Neural cell (in vitro differentiated cells): ENCODE measurements at regions not wholly inside any gene's neighbourhood (a gene's known extent, or its start where the extent isn't known, plus 50 kb on each side); places are given as distances from the start of the nearest gene placed in this dataset.

Source experiments
- H2AFZ ChIP-seq: fragments of 200-600, 300-800 bp; sonication (generic), shearing (Covaris generic); 2 replicates; pipeline ENCODE4 v1.6.0; 2014; ENCODE audit warnings: low read depth, mild to moderate bottlenecking, antibody characterized with exemption, low read length, moderate library complexity
- H3F3A ChIP-seq: fragments of 200-600 bp; shearing (Covaris generic); 2 replicates; pipeline ENCODE4 v1.6.1; 2016; ENCODE audit warnings: mild to moderate bottlenecking, moderate library complexity, mixed read lengths, antibody characterized with exemption, low read length; ENCODE audit not compliant: insufficient read depth, poor library complexity, severe bottlenecking
- H3K27ac ChIP-seq: fragments of 200-600, 300-800 bp; sonication (generic), shearing (Covaris generic); 2 replicates; pipeline ENCODE4 v1.5.1; 2014; ENCODE audit warnings: mild to moderate bottlenecking, low read length, moderate library complexity
- H3K27me3 ChIP-seq: fragments of 300-800, 200-600 bp; sonication (generic), shearing (Covaris generic); 2 replicates; pipeline ENCODE4 v1.6.0; 2014; ENCODE audit warnings: mild to moderate bottlenecking, low read depth, low read length, moderate library complexity; ENCODE audit not compliant: insufficient read depth
- H3K36me3 ChIP-seq: fragments of 300-800, 200-600 bp; sonication (generic), shearing (Covaris generic); 2 replicates; pipeline ENCODE4 v1.5.1; 2014; ENCODE audit warnings: mild to moderate bottlenecking, antibody characterized with exemption, low read length, moderate library complexity; ENCODE audit not compliant: insufficient read depth
- H3K4me2 ChIP-seq: fragments of 300-800, 200-600 bp; sonication (generic), shearing (Covaris generic); 2 replicates; pipeline ENCODE4 v1.6.0; 2014; ENCODE audit warnings: mild to moderate bottlenecking, low read length
- H3K4me3 ChIP-seq: fragments of 300-800, 200-600 bp; sonication (generic), shearing (Covaris generic); 2 replicates; pipeline ENCODE4 v1.5.1; 2014; ENCODE audit warnings: mild to moderate bottlenecking, low read length, moderate library complexity
- H3K79me2 ChIP-seq: fragments of 200-600 bp; shearing (Covaris generic); replicated peaks from 2 replicates; pipeline ENCODE4 v1.6.0; 2014; ENCODE audit warnings: mild to moderate bottlenecking, low read length, moderate library complexity; ENCODE audit not compliant: insufficient read depth
- H3K9ac ChIP-seq: fragments of 300-800, 200-600 bp; sonication (generic), shearing (Covaris generic); 2 replicates; pipeline ENCODE4 v1.6.1; 2016; ENCODE audit warnings: mild to moderate bottlenecking, low read length, mixed read lengths
- H3K9me2 ChIP-seq: fragments of 200-600 bp; shearing (Covaris generic); 2 replicates; pipeline ENCODE4 v1.6.1; 2016; ENCODE audit warnings: mild to moderate bottlenecking, low read length, mixed read lengths; ENCODE audit not compliant: insufficient read depth
- H3K9me3 ChIP-seq: fragments of 200-600, 300-800 bp; sonication (generic), shearing (Covaris generic); 2 replicates; pipeline ENCODE4 v1.6.1; 2016; ENCODE audit warnings: mild to moderate bottlenecking, mixed run types, low read length, moderate library complexity, mixed read lengths
- H4K20me1 ChIP-seq: fragments of 200-600 bp; shearing (Covaris generic); 2 replicates; pipeline ENCODE4 v1.6.1; 2016; ENCODE audit warnings: mild to moderate bottlenecking, mixed run types; ENCODE audit not compliant: insufficient read depth
- CTCF ChIP-seq: fragments of 450-650 bp; IDR thresholded peaks from 2 replicates; pipeline ENCODE4 v1.5.1; 2014; ENCODE audit warnings: antibody characterized with exemption, mild to moderate bottlenecking, moderate library complexity; ENCODE audit not compliant: poor library complexity, severe bottlenecking
- EP300 ChIP-seq: fragments of 450-650 bp; conservative IDR thresholded peaks from 2 replicates; pipeline ENCODE4 v1.6.1; 2014; ENCODE audit warnings: antibody characterized with exemption, mild to moderate bottlenecking, moderate library complexity; ENCODE audit not compliant: poor library complexity, severe bottlenecking
- EZH2 ChIP-seq: fragments of 200-600, 300-800 bp; shearing (Covaris generic), sonication (generic); IDR thresholded peaks from 2 replicates; pipeline ENCODE4 v1.6.1; 2014; ENCODE audit warnings: antibody characterized with exemption, low read length, borderline replicate concordance, mild to moderate bottlenecking; ENCODE audit not compliant: insufficient read depth, poor library complexity, severe bottlenecking
- MXI1 ChIP-seq: fragments of 450-650 bp; conservative IDR thresholded peaks from 2 replicates; pipeline ENCODE4 v1.6.1; 2014; ENCODE audit warnings: antibody characterized with exemption, mild to moderate bottlenecking; ENCODE audit not compliant: poor library complexity, severe bottlenecking
- POLR2AphosphoS5 ChIP-seq: IDR thresholded peaks from 2 replicates; pipeline ENCODE4 v1.6.1; 2012
- RAD21 ChIP-seq: fragments of 450-650 bp; conservative IDR thresholded peaks from 2 replicates; pipeline ENCODE4 v1.6.1; 2014; ENCODE audit warnings: antibody characterized with exemption, mild to moderate bottlenecking, moderate library complexity
- REST ChIP-seq: IDR thresholded peaks from 2 replicates; pipeline ENCODE4 v1.6.1; 2012; ENCODE audit warnings: borderline replicate concordance
- SMC3 ChIP-seq: fragments of 450-650 bp; conservative IDR thresholded peaks from 2 replicates; pipeline ENCODE4 v1.6.1; 2014; ENCODE audit warnings: antibody characterized with exemption, mild to moderate bottlenecking, moderate library complexity; ENCODE audit not compliant: poor library complexity
- TAF1 ChIP-seq: IDR thresholded peaks from 2 replicates; pipeline ENCODE4 v1.6.1; 2012; ENCODE audit warnings: low read depth

GRCh38 chr14:96744262-96744661, 52.9 kb upstream of the VRK1 start:
- Histone ChIP-seq H3K9ac (no peak overlapping the region), H3K79me2 (no peaks in the 10 kb centered on the region), H3K27ac (no peak overlapping the region), H3K36me3 (no peaks in the 10 kb centered on the region), H2AFZ (no peak overlapping the region), H3K9me2 (no peaks in the 10 kb centered on the region), H3K9me3 (no peaks in the 10 kb centered on the region), H3K4me2 (no peak overlapping the region), H3K27me3 (no peaks in the 10 kb centered on the region), H3F3A (no peaks in the 10 kb centered on the region), H3K4me3 (no peak overlapping the region), H4K20me1 (no peaks in the 10 kb centered on the region)
- no peak for TF ChIP-seq SMC3
- no peak for TF ChIP-seq EZH2
- no peak for TF ChIP-seq REST
- TF ChIP-seq TAF1 = no peak
- no peak for TF ChIP-seq EP300

- Histone ChIP-seq H3K9me2 (no peaks in the 10 kb centered on the region), H4K20me1 (no peaks in the 10 kb centered on the region), H3K36me3 (no peaks in the 10 kb centered on the region), H3K79me2 (no peaks in the 10 kb centered on the region), H3K9me3 (no peaks in the 10 kb centered on the region), H3K27ac (no peak overlapping the region), H3F3A (no peaks in the 10 kb centered on the region), H3K27me3 (no peaks in the 10 kb centered on the region), H3K9ac (no peak overlapping the region), H3K4me3 (no peak overlapping the region), H3K4me2 (no peak overlapping the region), H2AFZ (no peak overlapping the region)
- no peak for TF ChIP-seq SMC3
- no peak for TF ChIP-seq RAD21
- no peak for TF ChIP-seq POLR2AphosphoS5
- TF ChIP-seq TAF1 = no peak
- TF ChIP-seq CTCF = no peak
- TF ChIP-seq EZH2 = no peak
- TF ChIP-seq REST = no peak
- no peak for TF ChIP-seq EP300
- no peak for TF ChIP-seq MXI1
Observed at GRCh38 chr14:96745500-96746051, 51.6 kb upstream of the VRK1 start.
